Spleen (tissue), 11 donors: ENCODE measurements at regions not wholly inside any gene's neighbourhood (a gene's known extent, or its start where the extent isn't known, plus 50 kb on each side); places are given as distances from the start of the nearest gene placed in this dataset.
A peak's percentile ranks its signal among the peaks of the same experiment; 100 is the strongest.

Experiments
- DNase-seq: peaks from one replicate; pipeline ENCODE4 v3.0.0-alpha.2; 2020
- H3K27ac ChIP-seq, 8 donors: fragments of 200-600 bp; sonication (generic) in 7 of 8; 1 replicate in 4 of 8; 2 replicates in 4 of 8; pipeline versions ENCODE4 v1.5.0 to v1.8.0; 2016 to 2021; ENCODE audit warnings: inconsistent platforms in 4 of 8, mild to moderate bottlenecking in 4 of 8, moderate library complexity in 1 of 8
- H3K27me3 ChIP-seq, 7 donors: fragments of 200-600 bp; sonication (generic) in 6 of 7; replicated peaks in 1 of 7; 1 replicate in 4 of 7; 2 replicates in 3 of 7; pipeline versions ENCODE4 v1.5.0 to v1.8.0; 2016 to 2021; ENCODE audit warnings: inconsistent platforms in 3 of 7, mild to moderate bottlenecking in 1 of 7
- H3K36me3 ChIP-seq, 6 donors: fragments of 200-600 bp; sonication (generic) in 5 of 6; 1 replicate in 4 of 6; 2 replicates in 2 of 6; pipeline versions ENCODE4 v1.5.0 to v1.8.0; 2016 to 2021; ENCODE audit warnings: inconsistent platforms in 2 of 6
- H3K4me1 ChIP-seq, 6 donors: fragments of 200-600 bp; sonication (generic) in 5 of 6; 1 replicate in 3 of 6; 2 replicates in 3 of 6; pipeline versions ENCODE4 v1.5.0 to v1.8.0; 2016 to 2021; ENCODE audit warnings: inconsistent platforms in 3 of 6
- H3K4me3 ChIP-seq, 8 donors: fragments of 200-600 bp; sonication (generic) in 7 of 8; 1 replicate in 4 of 8; 2 replicates in 4 of 8; pipeline versions ENCODE4 v1.5.0 to v1.8.0; 2016 to 2021; ENCODE audit warnings: inconsistent platforms in 4 of 8, mild to moderate bottlenecking in 4 of 8, moderate library complexity in 2 of 8
- H3K9me3 ChIP-seq, 8 donors: fragments of 200-600 bp; sonication (generic) in 7 of 8; 1 replicate in 4 of 8; 2 replicates in 4 of 8; pipeline versions ENCODE4 v1.5.0 to v1.8.0; 2016 to 2021; ENCODE audit warnings: inconsistent platforms in 4 of 8
- POLR2A ChIP-seq, 3 donors: fragments of 450-650 bp; IDR thresholded peaks; one replicate each; pipeline ENCODE4 v1.5.1; 2017; ENCODE audit warnings: antibody characterized with exemption in 3 of 3, mild to moderate bottlenecking in 1 of 3
- POLR2AphosphoS5 ChIP-seq, 3 donors: sonication (generic); formaldehyde crosslinking; IDR thresholded peaks; one replicate each; pipeline ENCODE4 v1.5.1; 2017; ENCODE audit warnings: antibody characterized with exemption in 3 of 3
- WGBS, 5 donors: extraction: QIAGEN DNeasy Blood & Tissue Kit in 3 of 5; methylation state at CpG; one replicate each; pipeline versions ENCODE4 v1.1.5 to v1.1.7; 2013 to 2018; 5-methylcytosine and 5-hydroxymethylcytosine counted together
- intact Hi-C: fragments of 100-400 bp; cut with DNase I; formaldehyde crosslinking; loops from one replicate; pipeline ENCODE4 v1.15.0; 2023; ENCODE audit warnings: low total_unique reads
- TF ChIP-seq, protein P1 (sequence below), 11 experiments: fragments of 200-600 bp in 7 of 11; fragments of 450-650 bp in 4 of 11; sonication (generic) in 4 of 11; IDR thresholded peaks in 8 of 11; conservative IDR thresholded peaks in 3 of 11; 1 replicate in 7 of 11; 2 replicates in 4 of 11; pipeline versions ENCODE4 v1.4.0 to v1.8.0; 2016 to 2021; ENCODE audit warnings: antibody characterized with exemption in 11 of 11, inconsistent platforms in 4 of 11, mild to moderate bottlenecking in 1 of 11
- donor health status: healthy with polysubstance abuse.
- donor health status: DM: no; HTN: no; CAD: no; lungs with moderate emphysema.
- donor health status: DM: no; HTN: no; CAD: no.
- donor health status: Bipolar disorder and iron deficiency.
- donor health status: healthy.
- donor health status: DM: no; HTN: no; CAD: no.
- donor health status: DM: yes; HTN: yes; CAD: no.

- peak overlapping the region in 1 of 8 donors; percentile 42 for H3K4me3 ChIP-seq
Measured at GRCh38 chr15:25057574-25057973, 102.8 kb downstream of the SNRPN start.

GRCh38 chr15:25058080-25058785 is 103.4 kb downstream of the SNRPN start:
- peak; percentile 52 for DNase-seq
- WGBS, 5 donors, result 85 to 93% (median 87%) methylated on average over 16 to 18 of the region's 18 CpGs
- H3K27ac ChIP-seq, result no peak overlapping the region
- TF ChIP-seq POLR2AphosphoS5 (IDR thresholded peaks at IDR 0.05) (no peak), POLR2A (IDR thresholded peaks at IDR 0.05) (no peak)
- TF ChIP-seq, protein P1, sequence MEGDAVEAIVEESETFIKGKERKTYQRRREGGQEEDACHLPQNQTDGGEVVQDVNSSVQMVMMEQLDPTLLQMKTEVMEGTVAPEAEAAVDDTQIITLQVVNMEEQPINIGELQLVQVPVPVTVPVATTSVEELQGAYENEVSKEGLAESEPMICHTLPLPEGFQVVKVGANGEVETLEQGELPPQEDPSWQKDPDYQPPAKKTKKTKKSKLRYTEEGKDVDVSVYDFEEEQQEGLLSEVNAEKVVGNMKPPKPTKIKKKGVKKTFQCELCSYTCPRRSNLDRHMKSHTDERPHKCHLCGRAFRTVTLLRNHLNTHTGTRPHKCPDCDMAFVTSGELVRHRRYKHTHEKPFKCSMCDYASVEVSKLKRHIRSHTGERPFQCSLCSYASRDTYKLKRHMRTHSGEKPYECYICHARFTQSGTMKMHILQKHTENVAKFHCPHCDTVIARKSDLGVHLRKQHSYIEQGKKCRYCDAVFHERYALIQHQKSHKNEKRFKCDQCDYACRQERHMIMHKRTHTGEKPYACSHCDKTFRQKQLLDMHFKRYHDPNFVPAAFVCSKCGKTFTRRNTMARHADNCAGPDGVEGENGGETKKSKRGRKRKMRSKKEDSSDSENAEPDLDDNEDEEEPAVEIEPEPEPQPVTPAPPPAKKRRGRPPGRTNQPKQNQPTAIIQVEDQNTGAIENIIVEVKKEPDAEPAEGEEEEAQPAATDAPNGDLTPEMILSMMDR (IDR thresholded peaks at IDR 0.05 in 8 of 11, conservative IDR thresholded peaks at IDR 0.05 in 3 of 11), result no peak
- no peaks in the 10 kb centered on the region for H3K27me3 ChIP-seq
- intact Hi-C loops, result no loop called here
- no peaks in the 10 kb centered on the region for H3K4me1 ChIP-seq
- H3K36me3 ChIP-seq, result peaks cover 10 to 100% (median 98%) of the 10 kb centered on the region in 6 donors
- peak overlapping the region in 1 of 8 donors; percentile 42 for H3K4me3 ChIP-seq
- peaks cover 66 to 100% (median 100%) of the 10 kb centered on the region in 8 donors for H3K9me3 ChIP-seq

More at GRCh38 chr15:25057574-25057973, 102.8 kb downstream of the SNRPN start:
- intact Hi-C loops, result no loop called here
- Histone ChIP-seq H3K4me1 (no peaks in the 10 kb centered on the region), H3K27ac (no peak overlapping the region), H3K9me3 (peaks cover 66 to 100% (median 100%) of the 10 kb centered on the region in 8 donors), H3K36me3 (peaks cover 7 to 100% (median 98%) of the 10 kb centered on the region in 6 donors), H3K27me3 (no peaks in the 10 kb centered on the region)
- DNase-seq, result peak; percentile 31
- 92 to 100% (median 94%) methylated on average over 5 to 7 of the region's 7 CpGs for WGBS, 5 donors
- TF ChIP-seq, protein P1 (IDR thresholded peaks at IDR 0.05 in 8 of 11, conservative IDR thresholded peaks at IDR 0.05 in 3 of 11), result no peak
- TF ChIP-seq POLR2AphosphoS5 (IDR thresholded peaks at IDR 0.05) (no peak), POLR2A (IDR thresholded peaks at IDR 0.05) (no peak)

GRCh38 chr15:25059698-25060471 is 105.1 kb downstream of the SNRPN start:
- H3K27me3 ChIP-seq, result no peaks in the 10 kb centered on the region
- H3K27ac ChIP-seq, result no peak overlapping the region
- no peak for TF ChIP-seq POLR2A (IDR thresholded peaks at IDR 0.05)
- TF ChIP-seq POLR2AphosphoS5 (IDR thresholded peaks at IDR 0.05), result no peak
- TF ChIP-seq, protein P1 (IDR thresholded peaks at IDR 0.05 in 8 of 11, conservative IDR thresholded peaks at IDR 0.05 in 3 of 11), result no peak
- intact Hi-C loops, result no loop called here
- peak overlapping the region in 1 of 8 donors; percentile 42 for H3K4me3 ChIP-seq
- peaks cover 10 to 100% (median 99%) of the 10 kb centered on the region in 6 donors for H3K36me3 ChIP-seq
- DNase-seq, result peak; percentile 43
- WGBS, 5 donors, result 88 to 93% (median 89%) methylated on average over 19 to 20 of the region's 20 CpGs
- H3K9me3 ChIP-seq, result peaks cover 70 to 100% (median 100%) of the 10 kb centered on the region in 8 donors
- H3K4me1 ChIP-seq, result no peaks in the 10 kb centered on the region

- intact Hi-C loops, result no loop called here
- H3K27me3 ChIP-seq, result no peaks in the 10 kb centered on the region
- H3K9me3 ChIP-seq, result peaks cover 66 to 100% (median 100%) of the 10 kb centered on the region in 8 donors
- no peak overlapping the region for H3K27ac ChIP-seq
- no peaks in the 10 kb centered on the region for H3K4me1 ChIP-seq
- DNase-seq, result no peak
- 87 to 93% (median 90%) methylated on average over 8 of the region's 8 CpGs for WGBS, 5 donors
- peaks cover 14 to 100% (median 99%) of the 10 kb centered on the region in 6 donors for H3K36me3 ChIP-seq
- TF ChIP-seq, protein P1 (IDR thresholded peaks at IDR 0.05 in 8 of 11, conservative IDR thresholded peaks at IDR 0.05 in 3 of 11), result no peak
- TF ChIP-seq POLR2A (IDR thresholded peaks at IDR 0.05), result no peak
- no peak for TF ChIP-seq POLR2AphosphoS5 (IDR thresholded peaks at IDR 0.05)
- peak overlapping the region in 1 of 8 donors; percentile 42 for H3K4me3 ChIP-seq
Measured at GRCh38 chr15:25060472-25060803, 105.7 kb downstream of the SNRPN start.
